GM12878 (cell line): ENCODE measurements at regions not wholly inside any gene's neighbourhood (a gene's known extent, or its start where the extent isn't known, plus 50 kb on each side); places are given as distances from the start of the nearest gene placed in this dataset.

Source experiments
- ATAC-seq: fragments of 200-7000 bp; cut with Tn5 transposase; 3 replicates; pipeline ENCODE4 v1.9.1; 2020; ENCODE audit warnings: mild to moderate bottlenecking, moderate library complexity
- BruUV-seq: library from RNA; stranded (reverse); fragments of 400-500 nt; replicated peaks from 2 replicates; lab custom pipeline; 2021; lab: Mats Ljungman, UMichigan
- CTCF ChIA-PET: fragments of 300-600 bp; sonication (Branson Sonifier 250); formaldehyde crosslinking; extraction: SDS; loops from one replicate; lab custom pipeline; 2021; ENCODE audit warnings: inconsistent platforms; lab: Yijun Ruan, JAX
- POLR2A ChIA-PET: fragments of 350-600 bp; formaldehyde crosslinking; extraction: SDS; loops from one replicate; lab custom pipeline; 2021; ENCODE audit warnings: inconsistent platforms; lab: Charles Lee
- RAD21 ChIA-PET: fragments of 300-600 bp; sonication (Branson Sonifier 250); formaldehyde crosslinking; loops from one replicate; lab custom pipeline; 2023; ENCODE audit warnings: antibody characterized with exemption; ENCODE audit not compliant: unreplicated experiment; lab: Charles Lee
- SMC1A ChIA-PET: fragments of 300-600 bp; sonication (Branson Sonifier 250); formaldehyde crosslinking; loops from one replicate; lab custom pipeline; 2023; ENCODE audit not compliant: unreplicated experiment, uncharacterized antibody; lab: Charles Lee
- DNase-seq: peaks from one replicate; pipeline ENCODE4 v3.0.0-alpha.2; 2011; ENCODE audit warnings: low read depth, low spot score
- FAIRE-seq: peaks from 3 replicates; lab custom pipeline; 2011; peaks lifted over from hg19 to GRCh38; lab: Jason Lieb, UNC
- H2AFZ ChIP-seq: 2 replicates; pipeline ENCODE4 v1.6.0; 2011; ENCODE audit warnings: low read depth, low read length, control low read depth; ENCODE audit not compliant: control insufficient read depth
- H3K27ac ChIP-seq: 2 replicates; pipeline ENCODE4 v1.5.1; 2011; ENCODE audit warnings: control low read depth; ENCODE audit not compliant: control insufficient read depth, insufficient read depth
- H3K27me3 ChIP-seq, 2 experiments: replicated peaks in 1 of 2; 2 replicates each; pipeline versions ENCODE4 v1.6.0 to v1.6.1; 2011; ENCODE audit warnings: low read length in 1 of 2; ENCODE audit not compliant: control insufficient read depth in 2 of 2, insufficient read depth in 2 of 2
- H3K36me3 ChIP-seq, 2 experiments: 2 replicates each; pipeline ENCODE4 v1.5.1; 2011; ENCODE audit warnings: low read length in 1 of 2; ENCODE audit not compliant: control insufficient read depth in 2 of 2, insufficient read depth in 2 of 2
- H3K4me1 ChIP-seq: 2 replicates; pipeline ENCODE4 v1.6.1; 2011; ENCODE audit warnings: mild to moderate bottlenecking, low read length, moderate library complexity, mixed read lengths; ENCODE audit not compliant: control insufficient read depth, insufficient read depth
- H3K4me2 ChIP-seq: 2 replicates; pipeline ENCODE4 v1.6.0; 2011; ENCODE audit warnings: control low read depth; ENCODE audit not compliant: control insufficient read depth, insufficient read depth
- H3K4me3 ChIP-seq: fragments of 200-600 bp; sonication (generic); 2 replicates; pipeline ENCODE4 v1.5.1; 2016
- H3K79me2 ChIP-seq: 2 replicates; pipeline ENCODE4 v1.6.0; 2011; ENCODE audit warnings: low read length; ENCODE audit not compliant: control insufficient read depth, insufficient read depth
- H3K9ac ChIP-seq: 2 replicates; pipeline ENCODE4 v1.8.0; 2011; ENCODE audit warnings: low read length, control low read depth, mixed read lengths; ENCODE audit not compliant: control insufficient read depth, insufficient read depth
- H3K9me3 ChIP-seq: replicated peaks from 3 replicates; pipeline ENCODE4 v1.5.1; 2011; ENCODE audit warnings: mild to moderate bottlenecking, low read length; ENCODE audit not compliant: control insufficient read depth, insufficient read depth
- H4K20me1 ChIP-seq: 2 replicates; pipeline ENCODE4 v1.6.0; 2011; ENCODE audit not compliant: control insufficient read depth, insufficient read depth
- BHLHE40 ChIP-seq, 2 experiments: fragments of 450-650 bp in 1 of 2; IDR thresholded peaks; 2 replicates each; pipeline ENCODE4 v1.6.1; 2011 to 2017; ENCODE audit warnings: low read depth in 2 of 2, borderline replicate concordance in 1 of 2, improper control_type of control experiment in 1 of 2, low read length in 1 of 2, mild to moderate bottlenecking in 1 of 2
- CBFB ChIP-seq: IDR thresholded peaks from 2 replicates; pipeline ENCODE4 v1.6.1; 2016; ENCODE audit warnings: antibody characterized with exemption, low read depth
- HDGF ChIP-seq: fragments of 450-650 bp; IDR thresholded peaks from 2 replicates; pipeline ENCODE4 v1.6.1; 2016; ENCODE audit warnings: antibody characterized with exemption
- IRF4 ChIP-seq: IDR thresholded peaks from 2 replicates; pipeline ENCODE4 v1.6.1; 2011; ENCODE audit warnings: low read depth, low read length
- KLF5 ChIP-seq: fragments of 450-650 bp; IDR thresholded peaks from 2 replicates; pipeline ENCODE4 v1.6.1; 2014; ENCODE audit warnings: mild to moderate bottlenecking; ENCODE audit not compliant: partially characterized antibody
- MTA2 ChIP-seq: fragments of 450-650 bp; IDR thresholded peaks from 2 replicates; pipeline ENCODE4 v1.6.1; 2016; ENCODE audit warnings: low read depth, mild to moderate bottlenecking, moderate library complexity
- NR2F1 ChIP-seq: fragments of 450-650 bp; conservative IDR thresholded peaks from 2 replicates; pipeline ENCODE4 v1.6.1; 2017; ENCODE audit warnings: mild to moderate bottlenecking
- POLR2A ChIP-seq: IDR thresholded peaks from 2 replicates; pipeline ENCODE4 v1.6.1; 2011; ENCODE audit warnings: low read depth, mild to moderate bottlenecking, low read length
- POU2F2 ChIP-seq: IDR thresholded peaks from 3 replicates; pipeline ENCODE4 v1.6.1; 2011; ENCODE audit warnings: low read depth, mild to moderate bottlenecking, low read length, borderline replicate concordance
- RB1 ChIP-seq: fragments of 450-650 bp; formaldehyde crosslinking; IDR thresholded peaks from 2 replicates; pipeline ENCODE4 v1.6.1; 2017; ENCODE audit warnings: mild to moderate bottlenecking, borderline replicate concordance
- ZNF687 ChIP-seq: fragments of 450-650 bp; IDR thresholded peaks from 2 replicates; pipeline ENCODE4 v1.6.1; 2017; ENCODE audit warnings: mild to moderate bottlenecking, moderate library complexity
- WGBS: methylation state at CpG from one replicate; pipeline ENCODE4 v1.1.6; 2016; ENCODE audit warnings: low lambda C conversion rate; ENCODE audit not compliant: insufficient replicate concordance, insufficient coverage; ENCODE audit errors: missing lambda C conversion rate; 5-methylcytosine and 5-hydroxymethylcytosine counted together
- in situ Hi-C: fragments of 300-500 bp; cut with MboI; formaldehyde crosslinking; loops from 9 replicates; pipeline ENCODE4 v1.14.3; 2018; ENCODE audit warnings: mixed read lengths
- intact Hi-C: fragments of 100-400 bp; cut with micrococcal nuclease; formaldehyde crosslinking; loops from one replicate; pipeline ENCODE4 v1.14.2; 2022; ENCODE audit not compliant: unreplicated experiment
- TF ChIP-seq, protein P1 (sequence below): IDR thresholded peaks from 2 replicates; pipeline ENCODE4 v1.6.1; 2011; ENCODE audit warnings: borderline replicate concordance, low read depth, mild to moderate bottlenecking, moderate library complexity, mixed read lengths, low read length; ENCODE audit not compliant: insufficient read depth; ENCODE audit errors: extremely low read length
- TF ChIP-seq, protein P2 (sequence below): IDR thresholded peaks from 2 replicates; pipeline ENCODE4 v1.6.1; 2011; ENCODE audit warnings: low read depth, mild to moderate bottlenecking, low read length, moderate library complexity, borderline replicate concordance; ENCODE audit errors: extremely low read depth
- TF ChIP-seq, protein P3 (sequence below): IDR thresholded peaks from 2 replicates; pipeline ENCODE4 v1.6.1; 2012; ENCODE audit warnings: mild to moderate bottlenecking, low read depth, low read length

- TF ChIP-seq, protein P1, sequence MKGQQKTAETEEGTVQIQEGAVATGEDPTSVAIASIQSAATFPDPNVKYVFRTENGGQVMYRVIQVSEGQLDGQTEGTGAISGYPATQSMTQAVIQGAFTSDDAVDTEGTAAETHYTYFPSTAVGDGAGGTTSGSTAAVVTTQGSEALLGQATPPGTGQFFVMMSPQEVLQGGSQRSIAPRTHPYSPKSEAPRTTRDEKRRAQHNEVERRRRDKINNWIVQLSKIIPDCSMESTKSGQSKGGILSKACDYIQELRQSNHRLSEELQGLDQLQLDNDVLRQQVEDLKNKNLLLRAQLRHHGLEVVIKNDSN: no peak
- TF ChIP-seq POU2F2 (no peak), MTA2 (no peak), ZNF687 (no peak)
- TF ChIP-seq, protein P2, sequence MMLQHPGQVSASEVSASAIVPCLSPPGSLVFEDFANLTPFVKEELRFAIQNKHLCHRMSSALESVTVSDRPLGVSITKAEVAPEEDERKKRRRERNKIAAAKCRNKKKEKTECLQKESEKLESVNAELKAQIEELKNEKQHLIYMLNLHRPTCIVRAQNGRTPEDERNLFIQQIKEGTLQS: no peak
Measured at GRCh38 chr4:156536661-156537060, 434.9 kb downstream of the PDGFC start (continued).

GRCh38 chr4:156534205-156534604 is 437.4 kb downstream of the PDGFC start:
- ChIA-PET CTCF (interaction anchor here (1.3 kb wide), 1 partner anchor 12 kb away, joined by 3 read pairs; no protein-coding TSS in a partner anchor), POLR2A (no interaction called here), SMC1A (interaction anchor here (1.1 kb wide), 1 partner anchor 15 kb away, joined by 3 read pairs; no protein-coding TSS in a partner anchor), RAD21 (no interaction called here)
- Histone ChIP-seq H3K27ac (no peak overlapping the region), H3K36me3 (no peaks in the 10 kb centered on the region), H2AFZ (no peak overlapping the region), H4K20me1 (no peaks in the 10 kb centered on the region), H3K9me3 (no peaks in the 10 kb centered on the region), H3K4me2 (no peak overlapping the region), H3K4me1 (no peaks in the 10 kb centered on the region), H3K9ac (no peak overlapping the region), H3K4me3 (no peak overlapping the region), H3K79me2 (no peaks in the 10 kb centered on the region), H3K27me3 (no peaks in the 10 kb centered on the region; a peak in 1 of 4 replicates)
- ATAC-seq (no peak), DNase-seq (no peak), FAIRE-seq (no peak)
- no TSS peak for BruUV-seq
- WGBS: 2% methylated on average over 2 of the region's 2 CpGs
- intact Hi-C loops: no loop called here
- in situ Hi-C loops: no loop called here
- TF ChIP-seq CBFB: no peak
- no peak for TF ChIP-seq HDGF
- TF ChIP-seq, protein P2: no peak
- TF ChIP-seq NR2F1: no peak
- TF ChIP-seq POLR2A: no peak
- no peak for TF ChIP-seq KLF5
- TF ChIP-seq BHLHE40 (IDR thresholded peaks at IDR 0.05; ENCODE audit: borderline replicate concordance in 1 of 2, low read depth in 2 of 2, low read length in 1 of 2): no peak
- TF ChIP-seq RB1: no peak
- TF ChIP-seq, protein P3, sequence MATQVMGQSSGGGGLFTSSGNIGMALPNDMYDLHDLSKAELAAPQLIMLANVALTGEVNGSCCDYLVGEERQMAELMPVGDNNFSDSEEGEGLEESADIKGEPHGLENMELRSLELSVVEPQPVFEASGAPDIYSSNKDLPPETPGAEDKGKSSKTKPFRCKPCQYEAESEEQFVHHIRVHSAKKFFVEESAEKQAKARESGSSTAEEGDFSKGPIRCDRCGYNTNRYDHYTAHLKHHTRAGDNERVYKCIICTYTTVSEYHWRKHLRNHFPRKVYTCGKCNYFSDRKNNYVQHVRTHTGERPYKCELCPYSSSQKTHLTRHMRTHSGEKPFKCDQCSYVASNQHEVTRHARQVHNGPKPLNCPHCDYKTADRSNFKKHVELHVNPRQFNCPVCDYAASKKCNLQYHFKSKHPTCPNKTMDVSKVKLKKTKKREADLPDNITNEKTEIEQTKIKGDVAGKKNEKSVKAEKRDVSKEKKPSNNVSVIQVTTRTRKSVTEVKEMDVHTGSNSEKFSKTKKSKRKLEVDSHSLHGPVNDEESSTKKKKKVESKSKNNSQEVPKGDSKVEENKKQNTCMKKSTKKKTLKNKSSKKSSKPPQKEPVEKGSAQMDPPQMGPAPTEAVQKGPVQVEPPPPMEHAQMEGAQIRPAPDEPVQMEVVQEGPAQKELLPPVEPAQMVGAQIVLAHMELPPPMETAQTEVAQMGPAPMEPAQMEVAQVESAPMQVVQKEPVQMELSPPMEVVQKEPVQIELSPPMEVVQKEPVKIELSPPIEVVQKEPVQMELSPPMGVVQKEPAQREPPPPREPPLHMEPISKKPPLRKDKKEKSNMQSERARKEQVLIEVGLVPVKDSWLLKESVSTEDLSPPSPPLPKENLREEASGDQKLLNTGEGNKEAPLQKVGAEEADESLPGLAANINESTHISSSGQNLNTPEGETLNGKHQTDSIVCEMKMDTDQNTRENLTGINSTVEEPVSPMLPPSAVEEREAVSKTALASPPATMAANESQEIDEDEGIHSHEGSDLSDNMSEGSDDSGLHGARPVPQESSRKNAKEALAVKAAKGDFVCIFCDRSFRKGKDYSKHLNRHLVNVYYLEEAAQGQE: no peak
- TF ChIP-seq IRF4: no peak
